SU-DHL-6 (cell line): ENCODE measurements at regions not wholly inside any gene's neighbourhood (a gene's known extent, or its start where the extent isn't known, plus 50 kb on each side); places are given as distances from the start of the nearest gene placed in this dataset.

Source experiments
- EZH2phosphoT487 ChIP-seq: fragments of 200-600 bp; sonication (generic), shearing (Covaris generic); conservative IDR thresholded peaks from 2 replicates; pipeline ENCODE4 v1.6.1; 2018; ENCODE audit warnings: mild to moderate bottlenecking, antibody characterized with exemption, low read length, moderate library complexity, mixed read lengths
- TF ChIP-seq, protein P1 (sequence below): fragments of 200-600 bp; sonication (generic); IDR thresholded peaks from one replicate; pipeline ENCODE4 v1.5.1; 2017; ENCODE audit warnings: antibody characterized with exemption, mild to moderate bottlenecking, low read length, moderate library complexity; ENCODE audit not compliant: insufficient read depth, poor library complexity, severe bottlenecking

DNA sequence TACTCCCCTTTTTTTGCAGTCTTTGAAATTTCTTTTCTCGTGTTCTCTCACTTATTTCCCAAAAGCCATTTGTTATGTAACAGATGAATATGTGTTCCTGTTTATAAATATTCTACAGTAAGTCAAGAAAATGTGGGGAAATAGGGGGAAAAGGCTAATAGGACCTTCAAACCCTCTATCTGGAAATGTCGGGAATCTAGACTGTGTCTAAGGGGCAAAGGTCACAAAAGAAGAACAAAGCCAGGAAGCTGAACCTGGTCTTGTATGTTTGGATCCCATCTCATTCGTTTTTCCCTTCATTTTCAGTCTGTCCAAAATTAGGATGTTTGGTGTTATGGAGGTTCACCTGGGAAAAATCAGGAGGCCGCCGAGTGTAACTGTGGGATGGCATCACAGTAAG, 490.3 kb downstream of the NR2F1-AS1 start:
- TF ChIP-seq, protein P1, sequence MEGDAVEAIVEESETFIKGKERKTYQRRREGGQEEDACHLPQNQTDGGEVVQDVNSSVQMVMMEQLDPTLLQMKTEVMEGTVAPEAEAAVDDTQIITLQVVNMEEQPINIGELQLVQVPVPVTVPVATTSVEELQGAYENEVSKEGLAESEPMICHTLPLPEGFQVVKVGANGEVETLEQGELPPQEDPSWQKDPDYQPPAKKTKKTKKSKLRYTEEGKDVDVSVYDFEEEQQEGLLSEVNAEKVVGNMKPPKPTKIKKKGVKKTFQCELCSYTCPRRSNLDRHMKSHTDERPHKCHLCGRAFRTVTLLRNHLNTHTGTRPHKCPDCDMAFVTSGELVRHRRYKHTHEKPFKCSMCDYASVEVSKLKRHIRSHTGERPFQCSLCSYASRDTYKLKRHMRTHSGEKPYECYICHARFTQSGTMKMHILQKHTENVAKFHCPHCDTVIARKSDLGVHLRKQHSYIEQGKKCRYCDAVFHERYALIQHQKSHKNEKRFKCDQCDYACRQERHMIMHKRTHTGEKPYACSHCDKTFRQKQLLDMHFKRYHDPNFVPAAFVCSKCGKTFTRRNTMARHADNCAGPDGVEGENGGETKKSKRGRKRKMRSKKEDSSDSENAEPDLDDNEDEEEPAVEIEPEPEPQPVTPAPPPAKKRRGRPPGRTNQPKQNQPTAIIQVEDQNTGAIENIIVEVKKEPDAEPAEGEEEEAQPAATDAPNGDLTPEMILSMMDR, result no peak
- TF ChIP-seq EZH2phosphoT487, result no peak
